ENCODE measurements at regions not wholly inside any gene's neighbourhood (a gene's known extent, or its start where the extent isn't known, plus 50 kb on each side); places are given as distances from the start of the nearest gene placed in this dataset.

DNA sequence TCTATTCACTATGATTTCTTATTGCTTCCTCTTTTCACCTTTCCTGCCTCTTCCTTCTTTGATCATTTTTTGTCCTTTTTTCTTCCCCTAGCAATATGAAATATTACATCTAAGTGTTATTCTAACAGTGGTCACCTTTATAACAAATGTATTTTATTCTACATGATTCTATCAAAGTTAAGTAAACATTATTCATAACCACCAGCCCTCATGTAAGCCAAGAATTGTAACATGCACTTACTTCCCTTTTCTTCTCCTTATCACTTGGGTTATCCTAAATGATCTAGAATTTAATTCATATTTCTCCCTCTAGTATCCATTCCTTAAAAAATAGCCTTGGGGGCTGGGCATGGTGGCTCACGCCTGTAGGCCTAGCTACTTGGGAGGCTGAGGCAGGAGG, 88.3 kb upstream of the SLC22A23 start:
- no peak overlapping the region for H3K4me3 ChIP-seq (ENCODE audit: low read length)
- no peaks in the 10 kb centered on the region for H3K9me2 ChIP-seq (replicated peaks; ENCODE audit: insufficient read depth, low read length)
- no peaks in the 10 kb centered on the region for H3K79me2 ChIP-seq (ENCODE audit: low read length)
- H3K27me3 ChIP-seq (replicated peaks; ENCODE audit: insufficient read depth, low read length) = no peaks in the 10 kb centered on the region
- no peak overlapping the region for H3K9ac ChIP-seq (ENCODE audit: low read length)
- H3K4me2 ChIP-seq (ENCODE audit: low read depth, low read length) = no peak overlapping the region
- DNase-seq = no peak
- H3K27ac ChIP-seq (ENCODE audit: low read length) = no peak overlapping the region
- TF ChIP-seq EZH2phosphoT487 (IDR thresholded peaks at IDR 0.05; ENCODE audit: low read length) (no peak), EZH2 (optimal IDR thresholded peaks at IDR 0.05; ENCODE audit: low read depth, low read length) (no peak)
- TF ChIP-seq, protein P1, sequence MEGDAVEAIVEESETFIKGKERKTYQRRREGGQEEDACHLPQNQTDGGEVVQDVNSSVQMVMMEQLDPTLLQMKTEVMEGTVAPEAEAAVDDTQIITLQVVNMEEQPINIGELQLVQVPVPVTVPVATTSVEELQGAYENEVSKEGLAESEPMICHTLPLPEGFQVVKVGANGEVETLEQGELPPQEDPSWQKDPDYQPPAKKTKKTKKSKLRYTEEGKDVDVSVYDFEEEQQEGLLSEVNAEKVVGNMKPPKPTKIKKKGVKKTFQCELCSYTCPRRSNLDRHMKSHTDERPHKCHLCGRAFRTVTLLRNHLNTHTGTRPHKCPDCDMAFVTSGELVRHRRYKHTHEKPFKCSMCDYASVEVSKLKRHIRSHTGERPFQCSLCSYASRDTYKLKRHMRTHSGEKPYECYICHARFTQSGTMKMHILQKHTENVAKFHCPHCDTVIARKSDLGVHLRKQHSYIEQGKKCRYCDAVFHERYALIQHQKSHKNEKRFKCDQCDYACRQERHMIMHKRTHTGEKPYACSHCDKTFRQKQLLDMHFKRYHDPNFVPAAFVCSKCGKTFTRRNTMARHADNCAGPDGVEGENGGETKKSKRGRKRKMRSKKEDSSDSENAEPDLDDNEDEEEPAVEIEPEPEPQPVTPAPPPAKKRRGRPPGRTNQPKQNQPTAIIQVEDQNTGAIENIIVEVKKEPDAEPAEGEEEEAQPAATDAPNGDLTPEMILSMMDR (IDR thresholded peaks at IDR 0.05; ENCODE audit: low read length) = no peak
- no peaks in the 10 kb centered on the region for H4K20me1 ChIP-seq (ENCODE audit: insufficient read depth, low read length)
- H3K4me1 ChIP-seq (ENCODE audit: low read length) = no peaks in the 10 kb centered on the region
- H3F3A ChIP-seq (ENCODE audit: insufficient read depth, low read length) = no peaks in the 10 kb centered on the region
- no peaks in the 10 kb centered on the region for H3K36me3 ChIP-seq (replicated peaks; ENCODE audit: insufficient read depth, low read length)
- no peak overlapping the region for H2AFZ ChIP-seq (ENCODE audit: low read length)
- H3K9me3 ChIP-seq (replicated peaks; ENCODE audit: insufficient read depth, low read length) = no peaks in the 10 kb centered on the region

DNA sequence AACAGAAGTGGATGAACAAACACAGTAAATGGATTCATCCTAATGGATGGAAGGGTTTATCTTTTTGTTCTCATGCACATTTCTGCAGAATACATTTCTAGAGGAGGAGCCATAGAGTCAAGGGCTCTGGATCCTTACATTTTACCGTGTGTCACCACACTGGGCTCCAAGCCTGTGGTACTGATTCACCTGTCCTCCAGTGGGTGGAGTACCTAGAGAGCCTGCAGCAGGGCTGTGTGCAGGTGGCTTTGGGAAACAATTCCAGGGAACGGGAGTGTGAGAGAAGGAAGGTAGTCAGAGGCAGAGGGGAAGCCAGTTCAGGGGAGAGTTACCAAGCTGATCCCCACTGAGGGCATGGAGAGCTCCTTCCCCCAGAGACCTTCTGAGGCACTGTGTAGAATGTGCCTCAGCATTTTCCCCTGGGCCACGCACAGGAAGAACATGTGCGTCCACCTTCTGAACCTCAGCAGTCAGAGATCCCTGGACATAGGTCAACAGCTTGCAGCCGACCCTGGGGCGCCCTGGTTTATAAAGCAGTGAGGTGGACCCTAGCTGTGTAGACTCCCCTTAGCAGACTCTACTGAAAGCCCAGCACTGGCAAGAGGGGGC, 85.3 kb upstream of the SLC22A23 start:
- Histone ChIP-seq H4K20me1 (ENCODE audit: insufficient read depth, low read length) (no peaks in the 10 kb centered on the region), H3K79me2 (ENCODE audit: low read length) (no peaks in the 10 kb centered on the region), H3K9me2 (replicated peaks; ENCODE audit: insufficient read depth, low read length) (no peaks in the 10 kb centered on the region), H3K27me3 (replicated peaks; ENCODE audit: insufficient read depth, low read length) (no peaks in the 10 kb centered on the region), H3K4me1 (ENCODE audit: low read length) (no peaks in the 10 kb centered on the region), H3K9me3 (replicated peaks; ENCODE audit: insufficient read depth, low read length) (no peaks in the 10 kb centered on the region), H3K4me2 (ENCODE audit: low read depth, low read length) (no peak overlapping the region), H3K36me3 (replicated peaks; ENCODE audit: insufficient read depth, low read length) (no peaks in the 10 kb centered on the region), H3K27ac (ENCODE audit: low read length) (no peak overlapping the region), H2AFZ (ENCODE audit: low read length) (no peak overlapping the region), H3K4me3 (ENCODE audit: low read length) (no peak overlapping the region), H3K9ac (ENCODE audit: low read length) (no peak overlapping the region), H3F3A (ENCODE audit: insufficient read depth, low read length) (no peaks in the 10 kb centered on the region)
- TF ChIP-seq EZH2phosphoT487 (IDR thresholded peaks at IDR 0.05; ENCODE audit: low read length) (no peak), EZH2 (optimal IDR thresholded peaks at IDR 0.05; ENCODE audit: low read depth, low read length) (no peak)
- TF ChIP-seq, protein P1 (IDR thresholded peaks at IDR 0.05; ENCODE audit: low read length) = no peak
- DNase-seq = no peak

DNA sequence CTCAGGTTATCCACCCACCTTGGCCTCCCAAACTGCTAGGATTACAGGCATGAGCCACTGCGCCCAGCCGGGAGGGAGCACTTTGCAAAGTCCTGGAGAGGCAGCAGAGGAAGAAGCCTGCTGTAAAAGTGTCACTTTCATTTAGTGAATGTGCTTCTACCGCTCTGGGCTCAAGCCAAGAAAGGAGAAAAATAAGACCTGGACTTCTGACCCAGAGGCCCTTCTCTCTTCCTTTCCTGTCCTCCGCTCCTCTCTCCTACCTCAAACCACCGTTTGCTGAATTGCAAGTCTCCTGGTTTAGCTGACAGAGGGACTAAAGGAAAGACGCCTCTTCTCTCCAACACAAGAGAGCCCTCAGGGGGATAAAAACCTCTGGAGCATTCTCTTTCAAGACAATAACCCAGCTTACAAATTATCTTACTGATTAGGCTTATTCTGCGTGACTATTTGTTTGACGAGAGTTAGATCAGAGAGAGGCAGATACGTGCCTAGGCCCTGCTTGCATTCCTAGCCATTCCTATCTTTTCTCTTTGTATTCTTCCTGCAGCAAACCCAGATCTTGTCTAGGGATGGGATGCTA, 84.2 kb upstream of the SLC22A23 start:
- Histone ChIP-seq H3K4me1 (ENCODE audit: low read length) (no peaks in the 10 kb centered on the region), H3K9ac (ENCODE audit: low read length) (no peak overlapping the region), H3K9me3 (replicated peaks; ENCODE audit: insufficient read depth, low read length) (no peaks in the 10 kb centered on the region), H3K36me3 (replicated peaks; ENCODE audit: insufficient read depth, low read length) (no peaks in the 10 kb centered on the region), H3F3A (ENCODE audit: insufficient read depth, low read length) (no peaks in the 10 kb centered on the region), H3K79me2 (ENCODE audit: low read length) (no peaks in the 10 kb centered on the region), H3K27ac (ENCODE audit: low read length) (no peak overlapping the region), H2AFZ (ENCODE audit: low read length) (no peak overlapping the region), H3K9me2 (replicated peaks; ENCODE audit: insufficient read depth, low read length) (no peaks in the 10 kb centered on the region), H4K20me1 (ENCODE audit: insufficient read depth, low read length) (no peaks in the 10 kb centered on the region), H3K4me2 (ENCODE audit: low read depth, low read length) (no peak overlapping the region), H3K27me3 (replicated peaks; ENCODE audit: insufficient read depth, low read length) (no peaks in the 10 kb centered on the region), H3K4me3 (ENCODE audit: low read length) (no peak overlapping the region)
- no peak for DNase-seq
- TF ChIP-seq, protein P1 (IDR thresholded peaks at IDR 0.05; ENCODE audit: low read length) = no peak
- TF ChIP-seq EZH2 (optimal IDR thresholded peaks at IDR 0.05; ENCODE audit: low read depth, low read length) (no peak), EZH2phosphoT487 (IDR thresholded peaks at IDR 0.05; ENCODE audit: low read length) (no peak)
